ENCODE measurements at regions not wholly inside any gene's neighbourhood (a gene's known extent, or its start where the extent isn't known, plus 50 kb on each side); places are given as distances from the start of the nearest gene placed in this dataset.

DNA sequence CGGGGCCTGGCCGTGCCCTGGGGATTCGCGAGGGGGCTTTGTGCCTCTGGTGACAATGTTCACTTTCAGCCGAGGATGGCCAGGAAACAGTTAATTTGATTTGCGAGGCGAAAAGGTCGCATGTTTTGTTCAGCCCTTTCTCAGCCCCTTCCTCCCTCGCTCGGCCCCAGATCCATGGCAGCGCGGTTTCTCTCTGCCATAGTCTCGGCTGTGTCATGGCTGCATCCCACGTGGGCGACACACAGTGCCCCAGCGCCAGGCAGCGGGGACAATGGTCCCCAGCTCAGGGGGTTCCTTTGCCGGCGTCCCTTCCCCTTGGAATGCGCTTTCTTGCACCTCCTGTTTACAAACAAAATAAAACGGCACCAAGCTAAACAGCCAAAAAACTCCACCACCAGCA lies 370.3 kb upstream of the IRX2 start:
- DNase-seq (no peak), ATAC-seq (ENCODE audit: low read depth) (no peak)
- no peaks in the 10 kb centered on the region for H3K9me3 Mint-ChIP-seq (ENCODE audit: insufficient read depth)
- ChIA-PET CTCF (no interaction called here), POLR2A (no interaction called here)
- Histone ChIP-seq H3K9ac (ENCODE audit: low read length) (no peak overlapping the region), H3K27ac (ENCODE audit: low read length in 2 of 2) (no peak overlapping the region), H3K27me3 (replicated peaks in 1 of 4; ENCODE audit: control extremely low read depth in 1 of 4, control insufficient read depth in 3 of 4, insufficient read depth in 4 of 4, low read length in 3 of 4) (peaks cover 0 to 10% (median 1%) of the 10 kb centered on the region in 4 experiments), H3K79me2 (ENCODE audit: control insufficient read depth, insufficient read depth, low read length) (no peaks in the 10 kb centered on the region), H3K4me1 (ENCODE audit: control insufficient read depth in 2 of 2, insufficient read depth in 2 of 2, low read length in 2 of 2) (no peaks in the 10 kb centered on the region), H3K9me3 (ENCODE audit: control extremely low read depth in 1 of 3, control insufficient read depth in 2 of 3, insufficient read depth in 1 of 3, low read length in 2 of 3) (peaks cover 0 to 18% (median 0%) of the 10 kb centered on the region in 3 donors), H3K4me2 (replicated peaks; ENCODE audit: low read depth, low read length, poor library complexity, severe bottlenecking) (no peak overlapping the region), H3K4me3 (ENCODE audit: control extremely low read depth in 1 of 5, extremely low read depth in 1 of 5, insufficient read depth in 1 of 5, low read depth in 2 of 5, low read length in 4 of 5) (no peak overlapping the region), H4K20me1 (ENCODE audit: control insufficient read depth, insufficient read depth, low read length, poor library complexity, severe bottlenecking) (no peaks in the 10 kb centered on the region), H2AFZ (ENCODE audit: insufficient read depth, low read depth, low read length, poor library complexity, severe bottlenecking) (no peak overlapping the region), H3K36me3 (replicated peaks in 1 of 2; ENCODE audit: control extremely low read depth in 1 of 2, control insufficient read depth in 1 of 2, extremely low read depth in 1 of 2, insufficient read depth in 2 of 2, low read length in 1 of 2) (no peaks in the 10 kb centered on the region)
- WGBS (ENCODE audit: insufficient coverage): 14% methylated on average over 20 of the region's 21 CpGs
- intact Hi-C loops (cut with micrococcal nuclease): no loop called here
- peaks cover 23% of the 10 kb centered on the region for H3K27me3 Mint-ChIP-seq
- no peaks in the 10 kb centered on the region for H3K4me1 Mint-ChIP-seq
- TF ChIP-seq EZH2 (IDR thresholded peaks at IDR 0.05; ENCODE audit: borderline replicate concordance, insufficient read depth, low read depth, low read length, poor library complexity, severe bottlenecking) (no peak), CTCF (IDR thresholded peaks at IDR 0.05) (no peak)
- H3K4me3 Mint-ChIP-seq: no peak overlapping the region
- no peak overlapping the region for H3K27ac Mint-ChIP-seq

DNA sequence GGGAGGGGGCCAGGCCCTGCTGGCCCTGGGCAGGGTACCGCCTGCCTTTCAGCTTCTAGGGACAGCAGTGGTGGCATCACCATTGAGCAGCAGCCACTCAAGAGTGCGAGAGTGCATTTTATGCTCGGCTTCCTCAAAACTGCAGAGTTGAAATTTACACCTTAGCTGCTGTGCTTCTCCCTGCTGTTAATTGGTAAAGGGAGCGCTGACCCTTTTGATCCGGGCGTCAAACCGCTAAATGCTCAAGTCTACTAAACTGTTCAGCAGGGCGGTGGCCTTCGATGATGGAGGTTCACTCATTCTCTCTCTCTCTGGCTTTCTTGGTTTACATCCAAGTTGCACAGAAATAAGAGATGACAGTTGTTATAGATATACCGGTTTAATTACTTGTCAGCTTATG lies 368.6 kb upstream of the IRX2 start:
- 41% methylated on average over 9 of the region's 10 CpGs for WGBS (ENCODE audit: insufficient coverage)
- H3K4me1 ChIP-seq (ENCODE audit: control insufficient read depth in 2 of 2, insufficient read depth in 2 of 2, low read length in 2 of 2): no peaks in the 10 kb centered on the region

More for the DNA sequence above, 368.6 kb upstream of the IRX2 start:
- no peak overlapping the region for H3K4me3 ChIP-seq (ENCODE audit: control extremely low read depth in 1 of 5, extremely low read depth in 1 of 5, insufficient read depth in 1 of 5, low read depth in 2 of 5, low read length in 4 of 5)
- peaks cover 0 to 10% (median 1%) of the 10 kb centered on the region in 4 experiments for H3K27me3 ChIP-seq (replicated peaks in 1 of 4; ENCODE audit: control extremely low read depth in 1 of 4, control insufficient read depth in 3 of 4, insufficient read depth in 4 of 4, low read length in 3 of 4)
- DNase-seq (no peak), ATAC-seq (ENCODE audit: low read depth) (no peak)
- H2AFZ ChIP-seq (ENCODE audit: insufficient read depth, low read depth, low read length, poor library complexity, severe bottlenecking): no peak overlapping the region
- TF ChIP-seq CTCF (IDR thresholded peaks at IDR 0.05) (no peak), EZH2 (IDR thresholded peaks at IDR 0.05; ENCODE audit: borderline replicate concordance, insufficient read depth, low read depth, low read length, poor library complexity, severe bottlenecking) (no peak)
- no peak overlapping the region for H3K4me2 ChIP-seq (replicated peaks; ENCODE audit: low read depth, low read length, poor library complexity, severe bottlenecking)
- peaks cover 0 to 14% (median 0%) of the 10 kb centered on the region in 3 donors for H3K9me3 ChIP-seq (ENCODE audit: control extremely low read depth in 1 of 3, control insufficient read depth in 2 of 3, insufficient read depth in 1 of 3, low read length in 2 of 3)
- intact Hi-C loops (cut with micrococcal nuclease): no loop called here
- H3K27ac ChIP-seq (ENCODE audit: low read length in 2 of 2): no peak overlapping the region
- H3K36me3 ChIP-seq (replicated peaks in 1 of 2; ENCODE audit: control extremely low read depth in 1 of 2, control insufficient read depth in 1 of 2, extremely low read depth in 1 of 2, insufficient read depth in 2 of 2, low read length in 1 of 2): no peaks in the 10 kb centered on the region
- CTCF ChIA-PET: no interaction called here
- no peaks in the 10 kb centered on the region for H4K20me1 ChIP-seq (ENCODE audit: control insufficient read depth, insufficient read depth, low read length, poor library complexity, severe bottlenecking)
- Mint-ChIP-seq H3K27ac (no peak overlapping the region), H3K9me3 (ENCODE audit: insufficient read depth) (no peaks in the 10 kb centered on the region), H3K27me3 (peaks cover 30% of the 10 kb centered on the region), H3K4me1 (no peaks in the 10 kb centered on the region), H3K4me3 (no peak overlapping the region)
- no peaks in the 10 kb centered on the region for H3K79me2 ChIP-seq (ENCODE audit: control insufficient read depth, insufficient read depth, low read length)
- H3K9ac ChIP-seq (ENCODE audit: low read length): no peak overlapping the region
- POLR2A ChIA-PET: no interaction called here
